ENCODE measurements at regions not wholly inside any gene's neighbourhood (a gene's known extent, or its start where the extent isn't known, plus 50 kb on each side); places are given as distances from the start of the nearest gene placed in this dataset.

- no peak overlapping the region for H3K4me3 ChIP-seq (ENCODE audit: control insufficient read depth, low read depth, low read length)
- DNase-seq (ENCODE audit: low read depth), result no peak
- TF ChIP-seq CTCF (IDR thresholded peaks at IDR 0.05; ENCODE audit: control insufficient read depth, insufficient read depth, low read depth, low read length, missing control alignments), result no peak
Measured at GRCh38 chr3:148367756-148368155, 329.9 kb upstream of the AGTR1 start.

DNA sequence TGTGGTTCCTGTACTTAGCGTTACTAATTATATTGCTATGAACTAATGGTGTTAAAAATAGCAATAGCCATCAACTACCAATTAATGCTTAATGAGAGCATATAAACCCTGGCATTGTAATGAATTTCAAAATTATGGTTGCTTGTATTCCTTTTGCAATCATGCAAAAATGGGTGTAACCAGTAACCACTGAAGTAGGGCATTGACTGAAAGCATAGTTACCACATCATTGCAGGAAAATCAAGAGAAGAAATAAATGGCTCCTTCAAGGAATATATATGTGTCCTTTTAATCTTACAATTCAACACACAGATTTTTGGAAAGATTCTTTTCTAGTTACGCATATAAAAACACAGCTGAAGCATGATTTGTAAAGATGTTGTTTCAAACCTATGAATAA is 328.3 kb upstream of the AGTR1 start:
- no peak overlapping the region for H3K4me3 ChIP-seq (ENCODE audit: control insufficient read depth, low read depth, low read length)
- no peak for DNase-seq (ENCODE audit: low read depth)
- TF ChIP-seq CTCF (IDR thresholded peaks at IDR 0.05; ENCODE audit: control insufficient read depth, insufficient read depth, low read depth, low read length, missing control alignments), result no peak

DNA sequence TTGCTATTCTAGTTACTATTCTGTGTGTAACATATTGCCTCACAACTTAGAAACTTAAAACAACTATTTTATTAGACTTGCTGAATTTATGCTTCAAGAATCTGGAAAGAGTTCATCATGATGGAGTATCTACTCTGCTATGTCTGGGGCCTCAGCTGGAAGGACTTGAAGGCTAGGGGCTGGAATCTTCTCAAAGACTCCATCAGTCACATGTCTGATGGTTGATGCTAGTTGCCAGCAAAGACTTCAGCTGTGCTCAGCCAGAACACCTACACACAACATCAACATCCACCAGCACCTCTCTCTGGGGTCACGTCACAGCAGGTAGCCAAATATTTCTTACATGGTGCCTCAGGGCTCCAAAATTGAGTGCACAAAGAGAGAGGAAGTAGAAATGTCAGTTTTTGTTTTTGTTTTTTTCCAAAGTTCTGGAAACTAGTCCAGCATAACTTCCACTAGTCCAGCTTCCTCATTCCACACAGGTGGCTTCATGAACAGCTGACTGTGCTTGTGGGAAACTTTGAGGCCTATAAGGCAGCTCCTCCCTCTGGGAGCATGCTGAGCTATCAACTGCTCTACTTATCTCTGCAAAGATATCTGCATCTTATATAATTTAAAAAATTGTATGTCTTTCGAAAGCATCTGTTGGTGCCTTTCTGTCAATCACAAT is 325.4 kb upstream of the AGTR1 start:
- TF ChIP-seq CTCF (IDR thresholded peaks at IDR 0.05; ENCODE audit: control insufficient read depth, insufficient read depth, low read depth, low read length, missing control alignments), result no peak
- no peak for DNase-seq (ENCODE audit: low read depth)

DNA sequence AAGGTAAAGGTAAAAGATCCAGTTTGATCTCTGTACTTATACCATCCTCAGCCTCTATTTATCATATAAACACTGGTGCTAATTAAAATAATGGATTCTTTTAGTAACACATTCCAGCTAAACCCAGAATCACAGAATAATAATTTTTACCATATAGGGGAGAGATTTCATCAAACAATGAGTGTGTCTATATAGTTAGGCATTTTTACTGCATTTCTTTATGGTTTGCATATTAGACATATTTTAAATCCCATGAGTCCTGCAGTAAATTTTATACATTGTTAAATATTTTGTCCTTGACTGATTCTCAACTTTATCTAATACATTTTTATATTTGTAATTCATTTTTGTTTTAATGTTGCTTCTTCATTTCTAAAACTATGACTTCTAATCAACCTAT is 323.7 kb upstream of the AGTR1 start:
- no peak for DNase-seq (ENCODE audit: low read depth)
- H3K4me3 ChIP-seq (ENCODE audit: control insufficient read depth, low read depth, low read length), result no peak overlapping the region
- no peak for TF ChIP-seq CTCF (IDR thresholded peaks at IDR 0.05; ENCODE audit: control insufficient read depth, insufficient read depth, low read depth, low read length, missing control alignments)

More for the DNA sequence above, 325.4 kb upstream of the AGTR1 start:
- no peak overlapping the region for H3K4me3 ChIP-seq (ENCODE audit: control insufficient read depth, low read depth, low read length)

DNA sequence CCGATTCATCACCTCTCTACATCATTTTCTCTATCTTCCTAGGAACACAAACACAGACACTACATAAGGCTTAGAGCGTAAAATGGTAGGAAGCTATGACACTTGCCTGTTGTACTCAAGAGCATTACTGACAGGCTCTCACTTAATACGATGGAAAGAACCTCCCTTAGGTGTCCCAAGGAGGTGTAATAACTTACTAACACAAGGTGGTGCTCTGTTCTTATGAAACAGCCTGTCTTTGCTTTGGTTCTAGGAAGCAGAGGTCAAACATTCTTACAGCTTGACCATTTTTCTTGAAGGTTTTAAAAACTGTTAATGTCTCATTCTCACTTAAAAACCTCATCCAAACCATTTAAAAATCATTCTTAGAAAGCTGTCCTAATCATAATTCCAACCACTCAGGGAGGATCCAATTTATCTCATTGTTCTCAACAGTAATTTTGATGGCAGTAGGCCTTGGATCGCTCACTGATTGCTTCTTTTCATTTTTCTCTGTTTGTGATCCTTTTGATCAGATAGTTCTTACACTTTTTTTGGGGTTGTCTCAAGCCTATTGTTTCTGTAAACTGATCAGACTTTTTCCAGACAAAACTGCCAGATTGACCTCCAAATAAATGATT is 317.8 kb upstream of the AGTR1 start:
- TF ChIP-seq CTCF (IDR thresholded peaks at IDR 0.05; ENCODE audit: control insufficient read depth, insufficient read depth, low read depth, low read length, missing control alignments), result peak; percentile 61
- DNase-seq (ENCODE audit: low read depth), result peak; percentile 42
- no peak overlapping the region for H3K4me3 ChIP-seq (ENCODE audit: control insufficient read depth, low read depth, low read length)

GRCh38 chr3:148381051-148381450 is 316.7 kb upstream of the AGTR1 start:
- no peak for DNase-seq (ENCODE audit: low read depth)
- TF ChIP-seq CTCF (IDR thresholded peaks at IDR 0.05; ENCODE audit: control insufficient read depth, insufficient read depth, low read depth, low read length, missing control alignments), result no peak
- H3K4me3 ChIP-seq (ENCODE audit: control insufficient read depth, low read depth, low read length), result no peak overlapping the region
